ENCODE measurements at regions not wholly inside any gene's neighbourhood (a gene's known extent, or its start where the extent isn't known, plus 50 kb on each side); places are given as distances from the start of the nearest gene placed in this dataset.

- Histone ChIP-seq H3K4me3 (ENCODE audit: low read depth, low read length) (no peak overlapping the region), H3K36me3 (ENCODE audit: control insufficient read depth, insufficient read depth, low read length) (no peaks in the 10 kb centered on the region), H3K4me1 (ENCODE audit: control insufficient read depth, insufficient read depth, low read length) (no peaks in the 10 kb centered on the region), H3K9ac (ENCODE audit: low read depth, low read length) (no peak overlapping the region), H3K27ac (ENCODE audit: low read depth, low read length) (no peak overlapping the region), H3K9me3 (ENCODE audit: control insufficient read depth, insufficient read depth, low read length) (peaks cover 98% of the 10 kb centered on the region), H3K27me3 (ENCODE audit: control insufficient read depth, insufficient read depth, low read length) (no peaks in the 10 kb centered on the region)
Measured at GRCh38 chr14:106840991-106841390, 1314.6 kb downstream of the TMEM121 start.

- Histone ChIP-seq H3K9me3 (ENCODE audit: control insufficient read depth, insufficient read depth, low read length) (peaks cover 99% of the 10 kb centered on the region), H3K4me1 (ENCODE audit: control insufficient read depth, insufficient read depth, low read length) (no peaks in the 10 kb centered on the region), H3K27me3 (ENCODE audit: control insufficient read depth, insufficient read depth, low read length) (no peaks in the 10 kb centered on the region), H3K27ac (ENCODE audit: low read depth, low read length) (no peak overlapping the region), H3K36me3 (ENCODE audit: control insufficient read depth, insufficient read depth, low read length) (no peaks in the 10 kb centered on the region), H3K9ac (ENCODE audit: low read depth, low read length) (no peak overlapping the region), H3K4me3 (ENCODE audit: low read depth, low read length) (no peak overlapping the region)
Measured at GRCh38 chr14:106841701-106842100, 1315.3 kb downstream of the TMEM121 start.

- Histone ChIP-seq H3K9ac (ENCODE audit: low read depth, low read length) (no peak overlapping the region), H3K9me3 (ENCODE audit: control insufficient read depth, insufficient read depth, low read length) (peaks cover 99% of the 10 kb centered on the region), H3K4me1 (ENCODE audit: control insufficient read depth, insufficient read depth, low read length) (no peaks in the 10 kb centered on the region)
Measured at GRCh38 chr14:106842687-106843086, 1316.3 kb downstream of the TMEM121 start.

GRCh38 chr14:106843386-106843785, 1317.0 kb downstream of the TMEM121 start:
- peaks cover 99% of the 10 kb centered on the region for H3K9me3 ChIP-seq (ENCODE audit: control insufficient read depth, insufficient read depth, low read length)
- H3K4me3 ChIP-seq (ENCODE audit: low read depth, low read length), result no peak overlapping the region
- H3K27me3 ChIP-seq (ENCODE audit: control insufficient read depth, insufficient read depth, low read length), result no peaks in the 10 kb centered on the region
- no peaks in the 10 kb centered on the region for H3K36me3 ChIP-seq (ENCODE audit: control insufficient read depth, insufficient read depth, low read length)
- no peak overlapping the region for H3K27ac ChIP-seq (ENCODE audit: low read depth, low read length)
- H3K4me1 ChIP-seq (ENCODE audit: control insufficient read depth, insufficient read depth, low read length), result no peaks in the 10 kb centered on the region
- H3K9ac ChIP-seq (ENCODE audit: low read depth, low read length), result no peak overlapping the region

More at GRCh38 chr14:106842687-106843086, 1316.3 kb downstream of the TMEM121 start:
- Histone ChIP-seq H3K27ac (ENCODE audit: low read depth, low read length) (no peak overlapping the region), H3K27me3 (ENCODE audit: control insufficient read depth, insufficient read depth, low read length) (no peaks in the 10 kb centered on the region), H3K4me3 (ENCODE audit: low read depth, low read length) (no peak overlapping the region), H3K36me3 (ENCODE audit: control insufficient read depth, insufficient read depth, low read length) (no peaks in the 10 kb centered on the region)

- no peaks in the 10 kb centered on the region for H3K36me3 ChIP-seq (ENCODE audit: control insufficient read depth, insufficient read depth, low read length)
- H3K9me3 ChIP-seq (ENCODE audit: control insufficient read depth, insufficient read depth, low read length), result peaks cover 99% of the 10 kb centered on the region
- no peak overlapping the region for H3K4me3 ChIP-seq (ENCODE audit: low read depth, low read length)
- no peak overlapping the region for H3K27ac ChIP-seq (ENCODE audit: low read depth, low read length)
- no peak overlapping the region for H3K9ac ChIP-seq (ENCODE audit: low read depth, low read length)
- H3K27me3 ChIP-seq (ENCODE audit: control insufficient read depth, insufficient read depth, low read length), result no peaks in the 10 kb centered on the region
- H3K4me1 ChIP-seq (ENCODE audit: control insufficient read depth, insufficient read depth, low read length), result no peaks in the 10 kb centered on the region
Measured at GRCh38 chr14:106843951-106844483, 1317.6 kb downstream of the TMEM121 start.

GRCh38 chr14:106844608-106845285, 1318.4 kb downstream of the TMEM121 start:
- Histone ChIP-seq H3K4me1 (ENCODE audit: control insufficient read depth, insufficient read depth, low read length) (no peaks in the 10 kb centered on the region), H3K4me3 (ENCODE audit: low read depth, low read length) (no peak overlapping the region), H3K27me3 (ENCODE audit: control insufficient read depth, insufficient read depth, low read length) (no peaks in the 10 kb centered on the region), H3K27ac (ENCODE audit: low read depth, low read length) (no peak overlapping the region), H3K9ac (ENCODE audit: low read depth, low read length) (no peak overlapping the region), H3K36me3 (ENCODE audit: control insufficient read depth, insufficient read depth, low read length) (no peaks in the 10 kb centered on the region), H3K9me3 (ENCODE audit: control insufficient read depth, insufficient read depth, low read length) (peaks cover 99% of the 10 kb centered on the region)

GRCh38 chr14:106845286-106846087, 1319.1 kb downstream of the TMEM121 start:
- Histone ChIP-seq H3K9ac (ENCODE audit: low read depth, low read length) (no peak overlapping the region), H3K36me3 (ENCODE audit: control insufficient read depth, insufficient read depth, low read length) (no peaks in the 10 kb centered on the region), H3K4me3 (ENCODE audit: low read depth, low read length) (no peak overlapping the region), H3K27ac (ENCODE audit: low read depth, low read length) (no peak overlapping the region), H3K4me1 (ENCODE audit: control insufficient read depth, insufficient read depth, low read length) (no peaks in the 10 kb centered on the region), H3K9me3 (ENCODE audit: control insufficient read depth, insufficient read depth, low read length) (peaks cover 99% of the 10 kb centered on the region), H3K27me3 (ENCODE audit: control insufficient read depth, insufficient read depth, low read length) (no peaks in the 10 kb centered on the region)

- no peaks in the 10 kb centered on the region for H3K27me3 ChIP-seq (ENCODE audit: control insufficient read depth, insufficient read depth, low read length)
- H3K4me3 ChIP-seq (ENCODE audit: low read depth, low read length), result no peak overlapping the region
- no peak overlapping the region for H3K9ac ChIP-seq (ENCODE audit: low read depth, low read length)
- no peaks in the 10 kb centered on the region for H3K4me1 ChIP-seq (ENCODE audit: control insufficient read depth, insufficient read depth, low read length)
- H3K9me3 ChIP-seq (ENCODE audit: control insufficient read depth, insufficient read depth, low read length), result peaks cover 99% of the 10 kb centered on the region
- H3K36me3 ChIP-seq (ENCODE audit: control insufficient read depth, insufficient read depth, low read length), result no peaks in the 10 kb centered on the region
- H3K27ac ChIP-seq (ENCODE audit: low read depth, low read length), result no peak overlapping the region
Measured at GRCh38 chr14:106846218-106846617, 1319.8 kb downstream of the TMEM121 start.

GRCh38 chr14:106848330-106849121, 1322.1 kb downstream of the TMEM121 start:
- no peaks in the 10 kb centered on the region for H3K36me3 ChIP-seq (ENCODE audit: control insufficient read depth, insufficient read depth, low read length)
- no peak overlapping the region for H3K9ac ChIP-seq (ENCODE audit: low read depth, low read length)
- H3K27me3 ChIP-seq (ENCODE audit: control insufficient read depth, insufficient read depth, low read length), result no peaks in the 10 kb centered on the region
- H3K27ac ChIP-seq (ENCODE audit: low read depth, low read length), result no peak overlapping the region
- H3K9me3 ChIP-seq (ENCODE audit: control insufficient read depth, insufficient read depth, low read length), result peaks cover 98% of the 10 kb centered on the region
- H3K4me3 ChIP-seq (ENCODE audit: low read depth, low read length), result no peak overlapping the region
- no peaks in the 10 kb centered on the region for H3K4me1 ChIP-seq (ENCODE audit: control insufficient read depth, insufficient read depth, low read length)

- no peak overlapping the region for H3K4me3 ChIP-seq (ENCODE audit: low read depth, low read length)
- H3K27me3 ChIP-seq (ENCODE audit: control insufficient read depth, insufficient read depth, low read length), result no peaks in the 10 kb centered on the region
- H3K4me1 ChIP-seq (ENCODE audit: control insufficient read depth, insufficient read depth, low read length), result no peaks in the 10 kb centered on the region
- peaks cover 89% of the 10 kb centered on the region for H3K9me3 ChIP-seq (ENCODE audit: control insufficient read depth, insufficient read depth, low read length)
- no peak overlapping the region for H3K27ac ChIP-seq (ENCODE audit: low read depth, low read length)
- H3K36me3 ChIP-seq (ENCODE audit: control insufficient read depth, insufficient read depth, low read length), result no peaks in the 10 kb centered on the region
- H3K9ac ChIP-seq (ENCODE audit: low read depth, low read length), result no peak overlapping the region
Measured at GRCh38 chr14:106850913-106851825, 1324.8 kb downstream of the TMEM121 start.
